Lower lobe of right lung (tissue), 2 donors: ENCODE measurements at regions not wholly inside any gene's neighbourhood (a gene's known extent, or its start where the extent isn't known, plus 50 kb on each side); places are given as distances from the start of the nearest gene placed in this dataset.

Experiments
- ATAC-seq, 2 donors: fragments of 200-7000 bp; cut with Tn5 transposase; one replicate each; pipeline ENCODE4 v1.9.1; 2020 to 2022; ENCODE audit warnings: mild to moderate bottlenecking in 2 of 2, moderate library complexity in 2 of 2
- DNase-seq: peaks from one replicate; pipeline ENCODE4 v3.0.0-alpha.2; 2020
- H3K27ac ChIP-seq: fragments of 200-600 bp; one replicate; pipeline ENCODE4 v1.8.0; 2022
- H3K27me3 ChIP-seq: fragments of 200-600 bp; one replicate; pipeline ENCODE4 v1.8.0; 2022; ENCODE audit warnings: low read depth
- H3K36me3 ChIP-seq: fragments of 200-600 bp; one replicate; pipeline ENCODE4 v1.8.0; 2022; ENCODE audit warnings: mild to moderate bottlenecking
- H3K4me1 ChIP-seq: fragments of 200-600 bp; one replicate; pipeline ENCODE4 v1.8.0; 2022
- H3K4me3 ChIP-seq: fragments of 200-600 bp; one replicate; pipeline ENCODE4 v1.8.0; 2022; ENCODE audit warnings: mild to moderate bottlenecking
- H3K9me3 ChIP-seq: fragments of 200-600 bp; one replicate; pipeline ENCODE4 v1.8.0; 2022
- intact Hi-C: fragments of 100-400 bp; cut with DNase I; formaldehyde crosslinking; loops from one replicate; pipeline ENCODE4 v1.11.0; 2022
- TF ChIP-seq, protein P1 (sequence below): fragments of 200-600 bp; IDR thresholded peaks from one replicate; pipeline ENCODE4 v1.8.0; 2022; ENCODE audit warnings: antibody characterized with exemption, mild to moderate bottlenecking
- donor health status: DM: no; HTN: yes; CAD: no; lungs with severe emphysema.

DNA sequence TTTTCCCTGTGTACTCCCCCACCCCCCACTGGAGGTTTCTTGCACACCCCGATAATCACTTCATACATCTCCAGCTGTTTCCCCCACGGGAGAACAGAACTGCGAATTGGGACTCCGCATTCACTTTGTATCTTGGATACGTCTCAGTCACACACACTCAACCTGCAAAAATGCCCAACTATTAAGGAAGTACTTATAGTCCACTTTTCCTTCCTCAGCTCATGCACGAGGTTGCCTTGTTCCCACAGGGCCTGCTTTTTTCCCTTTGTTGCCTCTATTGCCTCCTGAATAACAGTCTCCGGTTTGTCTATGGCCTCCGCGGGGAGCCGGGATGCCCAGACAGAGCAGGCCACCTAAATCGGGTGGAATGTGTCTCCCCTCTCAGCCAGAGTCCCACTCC lies 282.3 kb downstream of the PYDC2 start:
- H3K27ac ChIP-seq: no peak overlapping the region
- no peaks in the 10 kb centered on the region for H3K9me3 ChIP-seq
- H3K36me3 ChIP-seq: no peaks in the 10 kb centered on the region
- DNase-seq: no peak
- H3K27me3 ChIP-seq: no peaks in the 10 kb centered on the region
- no peaks in the 10 kb centered on the region for H3K4me1 ChIP-seq
- intact Hi-C loops: no loop called here
- no peak overlapping the region for H3K4me3 ChIP-seq
- peak in 1 of 2 donors; percentile 44 for ATAC-seq
- TF ChIP-seq, protein P1, sequence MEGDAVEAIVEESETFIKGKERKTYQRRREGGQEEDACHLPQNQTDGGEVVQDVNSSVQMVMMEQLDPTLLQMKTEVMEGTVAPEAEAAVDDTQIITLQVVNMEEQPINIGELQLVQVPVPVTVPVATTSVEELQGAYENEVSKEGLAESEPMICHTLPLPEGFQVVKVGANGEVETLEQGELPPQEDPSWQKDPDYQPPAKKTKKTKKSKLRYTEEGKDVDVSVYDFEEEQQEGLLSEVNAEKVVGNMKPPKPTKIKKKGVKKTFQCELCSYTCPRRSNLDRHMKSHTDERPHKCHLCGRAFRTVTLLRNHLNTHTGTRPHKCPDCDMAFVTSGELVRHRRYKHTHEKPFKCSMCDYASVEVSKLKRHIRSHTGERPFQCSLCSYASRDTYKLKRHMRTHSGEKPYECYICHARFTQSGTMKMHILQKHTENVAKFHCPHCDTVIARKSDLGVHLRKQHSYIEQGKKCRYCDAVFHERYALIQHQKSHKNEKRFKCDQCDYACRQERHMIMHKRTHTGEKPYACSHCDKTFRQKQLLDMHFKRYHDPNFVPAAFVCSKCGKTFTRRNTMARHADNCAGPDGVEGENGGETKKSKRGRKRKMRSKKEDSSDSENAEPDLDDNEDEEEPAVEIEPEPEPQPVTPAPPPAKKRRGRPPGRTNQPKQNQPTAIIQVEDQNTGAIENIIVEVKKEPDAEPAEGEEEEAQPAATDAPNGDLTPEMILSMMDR: no peak

GRCh38 chr3:191750618-191751017 lies 289.7 kb downstream of the PYDC2 start:
- Histone ChIP-seq H3K36me3 (no peaks in the 10 kb centered on the region), H3K4me3 (no peak overlapping the region), H3K9me3 (no peaks in the 10 kb centered on the region), H3K27me3 (no peaks in the 10 kb centered on the region), H3K27ac (no peak overlapping the region), H3K4me1 (no peaks in the 10 kb centered on the region)
- TF ChIP-seq, protein P1: no peak
- ATAC-seq (no peak), DNase-seq (no peak)
- intact Hi-C loops: no loop called here

DNA sequence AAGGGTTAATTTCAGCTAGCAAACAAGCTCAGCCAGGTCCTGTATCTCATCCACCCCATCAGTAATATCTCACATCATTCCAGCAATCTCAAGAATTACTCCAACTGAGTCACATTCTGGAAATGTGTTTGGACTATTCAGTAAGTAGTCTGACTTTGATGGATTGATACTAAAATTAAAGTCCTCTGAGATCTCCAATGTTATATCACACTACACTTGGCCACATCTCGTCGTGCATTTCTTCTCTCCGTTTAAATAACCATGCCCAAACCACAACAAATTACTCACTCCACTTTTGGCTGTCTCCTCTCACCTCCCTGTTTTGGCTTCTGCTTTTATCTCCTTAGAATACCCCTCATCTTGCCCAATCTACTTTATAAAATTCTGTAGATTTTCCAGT lies 292.2 kb downstream of the PYDC2 start:
- H3K36me3 ChIP-seq: no peaks in the 10 kb centered on the region
- no peaks in the 10 kb centered on the region for H3K27me3 ChIP-seq
- DNase-seq (no peak), ATAC-seq (no peak)
- H3K9me3 ChIP-seq: no peaks in the 10 kb centered on the region
- intact Hi-C loops: no loop called here
- TF ChIP-seq, protein P1: no peak
- no peak overlapping the region for H3K4me3 ChIP-seq
- H3K4me1 ChIP-seq: no peaks in the 10 kb centered on the region
- no peak overlapping the region for H3K27ac ChIP-seq

- Histone ChIP-seq H3K36me3 (no peaks in the 10 kb centered on the region), H3K9me3 (no peaks in the 10 kb centered on the region), H3K27ac (no peak overlapping the region), H3K4me1 (no peaks in the 10 kb centered on the region), H3K4me3 (no peak overlapping the region), H3K27me3 (no peaks in the 10 kb centered on the region)
- ATAC-seq (no peak), DNase-seq (no peak)
- TF ChIP-seq, protein P1: no peak
- intact Hi-C loops: no loop called here
These were observed 300.9 kb downstream of the PYDC2 start for GRCh38 chr3:191761906-191762305.

DNA sequence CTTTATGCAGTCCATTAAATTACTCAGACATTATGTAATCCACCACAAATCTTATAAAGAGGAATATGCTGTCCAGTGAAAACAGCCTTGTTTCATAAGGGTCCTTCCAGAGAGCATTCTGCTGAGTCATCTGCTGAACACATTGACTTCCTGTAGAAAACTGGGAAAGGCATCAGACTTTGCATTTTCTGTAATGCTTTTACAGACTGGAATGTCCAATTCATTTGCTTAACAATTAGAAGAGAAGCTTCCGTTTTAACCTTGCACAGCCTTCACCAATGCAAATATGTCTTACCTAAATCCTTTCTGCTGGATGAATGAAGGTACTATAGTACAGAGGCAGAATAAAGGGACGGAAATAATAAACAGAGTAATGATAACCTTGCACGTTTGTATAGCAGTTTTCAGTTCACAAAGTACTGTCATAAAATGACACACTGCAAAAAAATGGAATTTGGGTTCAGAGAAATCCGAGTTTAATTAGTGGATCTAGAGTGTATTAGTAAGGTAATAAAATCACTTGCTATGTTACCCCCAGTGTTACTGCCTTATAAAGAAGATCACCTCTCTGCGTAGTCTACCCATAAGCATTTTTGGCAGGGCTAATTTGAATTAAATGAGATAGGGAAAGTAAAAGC lies 301.5 kb downstream of the PYDC2 start:
- no peaks in the 10 kb centered on the region for H3K36me3 ChIP-seq
- no peak for ATAC-seq

More for the DNA sequence above, 301.5 kb downstream of the PYDC2 start:
- intact Hi-C loops: no loop called here
- TF ChIP-seq, protein P1: no peak
- DNase-seq: no peak
- Histone ChIP-seq H3K27me3 (no peaks in the 10 kb centered on the region), H3K4me3 (no peak overlapping the region), H3K27ac (no peak overlapping the region), H3K4me1 (no peaks in the 10 kb centered on the region), H3K9me3 (no peaks in the 10 kb centered on the region)
